ENCODE measurements at regions not wholly inside any gene's neighbourhood (a gene's known extent, or its start where the extent isn't known, plus 50 kb on each side); places are given as distances from the start of the nearest gene placed in this dataset.

- no peak overlapping the region for H3K4me3 ChIP-seq (ENCODE audit: low read depth, low read length)
- H3K27me3 ChIP-seq (ENCODE audit: insufficient read depth, low read depth, severe bottlenecking): peaks cover 27% of the 10 kb centered on the region
- H3K27ac ChIP-seq: no peak overlapping the region
- no peak for TF ChIP-seq CTCF (IDR thresholded peaks at IDR 0.05; ENCODE audit: low read depth, low read length)
- no peaks in the 10 kb centered on the region for H3K9me3 ChIP-seq (ENCODE audit: severe bottlenecking)
- H3K36me3 ChIP-seq: no peaks in the 10 kb centered on the region
- no peak for DNase-seq
Observed at GRCh38 chr10:44034946-44035345, 350.0 kb downstream of the CXCL12 start.

- no peak for TF ChIP-seq CTCF (IDR thresholded peaks at IDR 0.05; ENCODE audit: low read depth, low read length)
- no peak for DNase-seq
Observed at GRCh38 chr10:44033008-44033407, 351.9 kb downstream of the CXCL12 start.

GRCh38 chr10:44032216-44032615 lies 352.7 kb downstream of the CXCL12 start:
- no peaks in the 10 kb centered on the region for H3K9me3 ChIP-seq (ENCODE audit: severe bottlenecking)
- DNase-seq: no peak
- no peak overlapping the region for H3K4me3 ChIP-seq (ENCODE audit: low read depth, low read length)
- no peak for TF ChIP-seq CTCF (IDR thresholded peaks at IDR 0.05; ENCODE audit: low read depth, low read length)
- no peaks in the 10 kb centered on the region for H3K36me3 ChIP-seq
- no peak overlapping the region for H3K27ac ChIP-seq
- H3K27me3 ChIP-seq (ENCODE audit: insufficient read depth, low read depth, severe bottlenecking): peaks cover 37% of the 10 kb centered on the region

More at GRCh38 chr10:44033008-44033407, 351.9 kb downstream of the CXCL12 start:
- Histone ChIP-seq H3K4me3 (ENCODE audit: low read depth, low read length) (no peak overlapping the region), H3K27ac (no peak overlapping the region), H3K36me3 (no peaks in the 10 kb centered on the region), H3K9me3 (ENCODE audit: severe bottlenecking) (no peaks in the 10 kb centered on the region), H3K27me3 (ENCODE audit: insufficient read depth, low read depth, severe bottlenecking) (peaks cover 31% of the 10 kb centered on the region)

GRCh38 chr10:44030738-44031137 lies 354.2 kb downstream of the CXCL12 start:
- H3K27me3 ChIP-seq (ENCODE audit: insufficient read depth, low read depth, severe bottlenecking): peaks cover 45% of the 10 kb centered on the region
- H3K36me3 ChIP-seq: no peaks in the 10 kb centered on the region
- no peak overlapping the region for H3K4me3 ChIP-seq (ENCODE audit: low read depth, low read length)
- no peak overlapping the region for H3K27ac ChIP-seq
- no peak for TF ChIP-seq CTCF (IDR thresholded peaks at IDR 0.05; ENCODE audit: low read depth, low read length)
- no peak for DNase-seq
- no peaks in the 10 kb centered on the region for H3K9me3 ChIP-seq (ENCODE audit: severe bottlenecking)

- H3K4me3 ChIP-seq (ENCODE audit: low read depth, low read length): no peak overlapping the region
- no peak overlapping the region for H3K27ac ChIP-seq
- no peaks in the 10 kb centered on the region for H3K36me3 ChIP-seq
- H3K27me3 ChIP-seq (ENCODE audit: insufficient read depth, low read depth, severe bottlenecking): peaks cover 45% of the 10 kb centered on the region
- peak; percentile 70 for TF ChIP-seq CTCF (IDR thresholded peaks at IDR 0.05; ENCODE audit: low read depth, low read length)
- DNase-seq: peak; percentile 13
- H3K9me3 ChIP-seq (ENCODE audit: severe bottlenecking): no peaks in the 10 kb centered on the region
Observed at GRCh38 chr10:44030132-44030531, 354.8 kb downstream of the CXCL12 start.

GRCh38 chr10:44028384-44029137 lies 356.3 kb downstream of the CXCL12 start:
- DNase-seq: no peak
- Histone ChIP-seq H3K27ac (no peak overlapping the region), H3K36me3 (no peaks in the 10 kb centered on the region), H3K27me3 (ENCODE audit: insufficient read depth, low read depth, severe bottlenecking) (peaks cover 46% of the 10 kb centered on the region), H3K9me3 (ENCODE audit: severe bottlenecking) (no peaks in the 10 kb centered on the region), H3K4me3 (ENCODE audit: low read depth, low read length) (no peak overlapping the region)
- no peak for TF ChIP-seq CTCF (IDR thresholded peaks at IDR 0.05; ENCODE audit: low read depth, low read length)

Data from WERI-Rb-1 (cell line).